ENCODE measurements at regions not wholly inside any gene's neighbourhood (a gene's known extent, or its start where the extent isn't known, plus 50 kb on each side); places are given as distances from the start of the nearest gene placed in this dataset.

DNA sequence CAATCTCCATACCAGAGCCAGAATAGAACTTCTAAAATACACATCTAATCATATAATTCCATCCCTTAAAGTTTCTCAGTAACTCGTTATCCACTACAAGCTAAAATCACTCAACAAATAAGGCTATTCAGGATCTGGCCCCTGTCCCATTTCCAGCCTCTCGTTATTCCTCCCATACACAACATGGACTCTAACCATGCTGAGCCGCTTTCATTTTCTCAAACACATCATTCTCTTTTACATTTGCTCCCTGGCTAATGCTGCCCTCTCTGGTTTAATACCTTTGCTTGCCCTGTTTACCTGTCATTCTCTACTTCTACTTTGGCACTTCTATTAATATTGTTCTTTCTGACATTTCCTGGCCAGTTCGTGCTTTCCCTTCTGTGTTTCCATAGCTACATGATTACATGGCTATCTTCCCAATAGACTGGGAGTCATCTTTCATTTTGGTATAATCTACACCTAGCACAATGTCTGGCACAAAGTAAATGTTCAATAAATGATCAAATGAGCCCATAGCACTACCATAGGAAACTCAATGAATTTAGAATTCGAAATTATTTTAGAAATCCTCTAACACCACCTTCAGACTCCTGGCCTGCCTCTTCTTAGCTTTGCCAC lies 163.6 kb upstream of the VRK2 start:
- TF ChIP-seq CTCF (IDR thresholded peaks at IDR 0.05; ENCODE audit: control insufficient read depth, insufficient read depth, low read depth, low read length, missing control alignments), result no peak
- no peak for DNase-seq (ENCODE audit: low read depth)
- no peak overlapping the region for H3K4me3 ChIP-seq (ENCODE audit: control insufficient read depth, low read depth, low read length)

DNA sequence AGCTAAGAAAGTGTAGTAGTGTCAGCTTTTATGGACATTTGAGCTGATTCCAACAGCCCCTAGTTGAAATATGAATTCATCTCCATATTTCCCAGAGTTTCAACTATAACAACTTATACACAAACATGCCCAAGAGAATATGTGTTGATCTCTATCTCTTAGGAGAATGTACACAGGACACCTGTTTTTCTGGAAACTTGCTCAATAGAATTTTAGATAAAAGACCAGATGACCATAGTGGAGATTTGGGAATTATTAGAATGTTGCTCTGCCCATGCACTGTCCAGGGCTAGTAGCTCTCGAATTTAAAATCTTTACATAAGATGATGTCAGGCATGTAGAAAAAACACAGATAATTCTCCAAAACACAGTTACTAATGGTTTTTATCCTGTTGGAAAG lies 162.3 kb upstream of the VRK2 start:
- no peak overlapping the region for H3K4me3 ChIP-seq (ENCODE audit: control insufficient read depth, low read depth, low read length)
- TF ChIP-seq CTCF (IDR thresholded peaks at IDR 0.05; ENCODE audit: control insufficient read depth, insufficient read depth, low read depth, low read length, missing control alignments), result no peak
- DNase-seq (ENCODE audit: low read depth), result no peak

- no peak for DNase-seq (ENCODE audit: low read depth)
- H3K4me3 ChIP-seq (ENCODE audit: control insufficient read depth, low read depth, low read length), result no peak overlapping the region
- TF ChIP-seq CTCF (IDR thresholded peaks at IDR 0.05; ENCODE audit: control insufficient read depth, insufficient read depth, low read depth, low read length, missing control alignments), result no peak
Observed at GRCh38 chr2:57885742-57886141, 160.9 kb upstream of the VRK2 start.

GRCh38 chr2:57886161-57886786 lies 160.3 kb upstream of the VRK2 start:
- TF ChIP-seq CTCF (IDR thresholded peaks at IDR 0.05; ENCODE audit: control insufficient read depth, insufficient read depth, low read depth, low read length, missing control alignments), result no peak
- H3K4me3 ChIP-seq (ENCODE audit: control insufficient read depth, low read depth, low read length), result no peak overlapping the region
- no peak for DNase-seq (ENCODE audit: low read depth)

- no peak for DNase-seq (ENCODE audit: low read depth)
- H3K4me3 ChIP-seq (ENCODE audit: control insufficient read depth, low read depth, low read length), result no peak overlapping the region
- TF ChIP-seq CTCF (IDR thresholded peaks at IDR 0.05; ENCODE audit: control insufficient read depth, insufficient read depth, low read depth, low read length, missing control alignments), result no peak
Observed at GRCh38 chr2:57888463-57888862, 158.1 kb upstream of the VRK2 start.

DNA sequence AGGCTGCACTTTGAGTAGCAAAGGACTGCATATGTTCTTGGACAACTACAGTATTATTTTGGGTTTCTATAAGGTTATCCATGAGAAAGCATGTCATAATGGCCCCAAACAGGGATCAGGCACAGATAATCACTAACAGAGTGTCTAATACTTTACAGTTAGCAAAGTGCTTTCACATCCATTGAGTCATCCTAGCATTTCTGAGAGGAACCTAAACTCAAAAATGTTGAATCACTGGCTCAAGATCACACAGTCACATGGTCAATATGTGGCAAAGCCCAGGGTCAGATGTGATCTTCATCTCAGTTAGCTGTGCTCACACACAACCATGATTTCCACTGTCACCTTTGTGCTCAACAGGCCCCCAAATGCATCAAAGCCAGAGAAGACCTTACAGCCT lies 156.1 kb upstream of the VRK2 start:
- TF ChIP-seq CTCF (IDR thresholded peaks at IDR 0.05; ENCODE audit: control insufficient read depth, insufficient read depth, low read depth, low read length, missing control alignments), result no peak
- H3K4me3 ChIP-seq (ENCODE audit: control insufficient read depth, low read depth, low read length), result no peak overlapping the region
- peak; percentile 35 for DNase-seq (ENCODE audit: low read depth)

Data from AG09309 (cell line).